WTC11 (cell line): ENCODE measurements at regions not wholly inside any gene's neighbourhood (a gene's known extent, or its start where the extent isn't known, plus 50 kb on each side); places are given as distances from the start of the nearest gene placed in this dataset.

ENCODE experiments used
- ATAC-seq: fragments of 200-7000 bp; cut with Tn5 transposase; 2 replicates; pipeline ENCODE4 v1.10.0; 2021; ENCODE audit warnings: mild to moderate bottlenecking, moderate library complexity
- CTCF ChIA-PET: fragments of 300-600 bp; sonication (Branson Sonifier 250); formaldehyde crosslinking; loops from one replicate; lab custom pipeline; 2021; ENCODE audit warnings: antibody characterized with exemption; lab: Charles Lee
- POLR2A ChIA-PET: fragments of 350-600 bp; sonication (Branson Sonifier 250); formaldehyde crosslinking; loops from one replicate; lab custom pipeline; 2021; ENCODE audit warnings: antibody characterized with exemption; lab: Charles Lee
- DNase-seq: peaks from one replicate; pipeline ENCODE4 v3.0.0; 2021; ENCODE audit warnings: low spot score
- H3K27ac Mint-ChIP-seq: 2 replicates; pipeline ENCODE4 v1.8.0; 2021; ENCODE audit warnings: mixed read lengths
- H3K27me3 Mint-ChIP-seq: 2 replicates; pipeline ENCODE4 v1.8.0; 2021; ENCODE audit warnings: low read depth, mild to moderate bottlenecking, moderate library complexity, mixed read lengths
- H3K36me3 Mint-ChIP-seq: 2 replicates; pipeline ENCODE4 v1.8.0; 2021; ENCODE audit warnings: mixed read lengths
- H3K4me1 Mint-ChIP-seq: 2 replicates; pipeline ENCODE4 v1.8.0; 2022; ENCODE audit warnings: mixed read lengths
- H3K4me3 Mint-ChIP-seq: 2 replicates; pipeline ENCODE4 v1.8.0; 2021; ENCODE audit warnings: mild to moderate bottlenecking, moderate library complexity, mixed read lengths
- H3K9me3 Mint-ChIP-seq: 2 replicates; pipeline ENCODE4 v1.8.0; 2021; ENCODE audit warnings: mixed read lengths
- ATF1 ChIP-seq: sonication (generic); formaldehyde crosslinking; IDR thresholded peaks from 2 replicates; pipeline ENCODE4 v1.8.1; 2023; ENCODE audit warnings: mild to moderate bottlenecking, moderate library complexity, missing genetic modification reagents
- CBFB ChIP-seq: sonication (generic); formaldehyde crosslinking; IDR thresholded peaks from 2 replicates; pipeline ENCODE4 v1.8.1; 2022; ENCODE audit warnings: mild to moderate bottlenecking, low read depth, missing genetic modification reagents
- ELF4 ChIP-seq: sonication (generic); formaldehyde crosslinking; IDR thresholded peaks from 2 replicates; pipeline ENCODE4 v1.8.1; 2022; ENCODE audit warnings: low read depth, mild to moderate bottlenecking, moderate library complexity, missing genetic modification reagents
- EMX1 ChIP-seq: fragments of 250-450 bp; sonication (Bioruptor Pico); IDR thresholded peaks from 2 replicates; pipeline ENCODE4 v1.8.0; 2021; ENCODE audit warnings: mild to moderate bottlenecking
- FOXK1 ChIP-seq: sonication (generic); formaldehyde crosslinking; IDR thresholded peaks from 2 replicates; pipeline ENCODE4 v1.8.0; 2022; ENCODE audit warnings: mild to moderate bottlenecking, moderate library complexity, missing genetic modification reagents
- FOXP1 ChIP-seq: sonication (generic); formaldehyde crosslinking; IDR thresholded peaks from 2 replicates; pipeline ENCODE4 v1.8.0; 2022; ENCODE audit warnings: missing genetic modification reagents, mild to moderate bottlenecking, moderate library complexity, borderline replicate concordance
- GABPB1 ChIP-seq: sonication (generic); formaldehyde crosslinking; IDR thresholded peaks from 2 replicates; pipeline ENCODE4 v1.8.1; 2023; ENCODE audit warnings: mild to moderate bottlenecking, missing genetic modification reagents
- MXD4 ChIP-seq: fragments of 250-450 bp; sonication (Bioruptor Pico); IDR thresholded peaks from 2 replicates; pipeline ENCODE4 v1.8.0; 2021; ENCODE audit warnings: mild to moderate bottlenecking, moderate library complexity, borderline replicate concordance
- NFYB ChIP-seq: sonication (generic); formaldehyde crosslinking; conservative IDR thresholded peaks from 2 replicates; pipeline ENCODE4 v1.8.0; 2022; ENCODE audit warnings: low read depth, missing genetic modification reagents
- NR1H2 ChIP-seq: sonication (generic); formaldehyde crosslinking; IDR thresholded peaks from 2 replicates; pipeline ENCODE4 v1.9.0; 2021; ENCODE audit warnings: mild to moderate bottlenecking, moderate library complexity, missing genetic modification reagents
- NR2C2 ChIP-seq: sonication (generic); formaldehyde crosslinking; IDR thresholded peaks from 2 replicates; pipeline ENCODE4 v1.8.0; 2022; ENCODE audit warnings: mild to moderate bottlenecking, missing genetic modification reagents
- NR3C1 ChIP-seq: sonication (generic); formaldehyde crosslinking; conservative IDR thresholded peaks from 2 replicates; pipeline ENCODE4 v1.8.1; 2023; ENCODE audit warnings: low read depth, mild to moderate bottlenecking, missing genetic modification reagents
- PRRX2 ChIP-seq: fragments of 250-450 bp; sonication (Bioruptor Pico); IDR thresholded peaks from 2 replicates; pipeline ENCODE4 v1.8.0; 2021; ENCODE audit warnings: mild to moderate bottlenecking
- SMAD3 ChIP-seq: sonication (generic); formaldehyde crosslinking; IDR thresholded peaks from 2 replicates; pipeline ENCODE4 v1.8.0; 2022; ENCODE audit warnings: missing genetic modification reagents, mild to moderate bottlenecking, borderline replicate concordance
- ZBTB21 ChIP-seq: sonication (generic); formaldehyde crosslinking; IDR thresholded peaks from 2 replicates; pipeline ENCODE4 v1.8.1; 2023; ENCODE audit warnings: mild to moderate bottlenecking, missing genetic modification reagents, borderline replicate concordance
- ZNF138 ChIP-seq: sonication (generic); formaldehyde crosslinking; conservative IDR thresholded peaks from 2 replicates; pipeline ENCODE4 v1.8.1; 2022; ENCODE audit warnings: mild to moderate bottlenecking, moderate library complexity, missing genetic modification reagents
- ZNF263 ChIP-seq: sonication (generic); formaldehyde crosslinking; IDR thresholded peaks from 2 replicates; pipeline ENCODE4 v1.8.1; 2022; ENCODE audit warnings: low read depth, mild to moderate bottlenecking, moderate library complexity, missing genetic modification reagents
- ZNF532 ChIP-seq: fragments of 250-450 bp; sonication (Bioruptor Pico); IDR thresholded peaks from 2 replicates; pipeline ENCODE4 v1.9.0; 2021; ENCODE audit warnings: mild to moderate bottlenecking, borderline replicate concordance
- TF ChIP-seq, protein P1 (sequence below): fragments of 250-450 bp; sonication (Bioruptor Pico); conservative IDR thresholded peaks from 2 replicates; pipeline ENCODE4 v1.9.0; 2021; ENCODE audit warnings: mild to moderate bottlenecking
- TF ChIP-seq, protein P2 (sequence below): sonication (generic); formaldehyde crosslinking; conservative IDR thresholded peaks from 2 replicates; pipeline ENCODE4 v1.8.1; 2023; ENCODE audit warnings: mild to moderate bottlenecking, low read depth, missing genetic modification reagents, moderate library complexity
- TF ChIP-seq, protein P3 (sequence below): fragments of 250-450 bp; sonication (Bioruptor Pico); IDR thresholded peaks from 2 replicates; pipeline ENCODE4 v1.9.0; 2021; ENCODE audit warnings: mild to moderate bottlenecking

DNA sequence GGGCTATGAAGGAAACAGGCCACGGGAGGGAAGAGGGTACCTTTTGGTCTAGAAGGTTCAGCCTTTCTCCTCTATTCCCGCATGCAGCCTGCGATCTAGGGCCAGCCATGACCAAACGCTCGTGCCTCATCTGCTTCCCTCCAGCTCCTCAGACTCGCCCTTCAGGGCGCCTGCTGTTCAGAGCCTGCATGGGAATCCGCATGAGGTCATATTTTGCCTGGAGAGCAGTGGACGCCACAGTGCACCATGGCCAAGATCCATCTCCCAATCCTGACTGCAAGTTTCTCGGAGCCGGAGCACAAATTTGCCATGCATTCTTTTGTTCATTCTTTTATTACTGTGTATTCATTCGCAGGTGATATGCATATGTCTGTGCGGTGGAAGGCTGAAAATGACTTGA, 608.1 kb downstream of the QKI start (continued):
- TF ChIP-seq ZNF532, result no peak
- no peak for TF ChIP-seq NFYB (CRISPR knock-in tag)
- no peak for TF ChIP-seq FOXP1 (CRISPR knock-in tag)
- TF ChIP-seq, protein P1, sequence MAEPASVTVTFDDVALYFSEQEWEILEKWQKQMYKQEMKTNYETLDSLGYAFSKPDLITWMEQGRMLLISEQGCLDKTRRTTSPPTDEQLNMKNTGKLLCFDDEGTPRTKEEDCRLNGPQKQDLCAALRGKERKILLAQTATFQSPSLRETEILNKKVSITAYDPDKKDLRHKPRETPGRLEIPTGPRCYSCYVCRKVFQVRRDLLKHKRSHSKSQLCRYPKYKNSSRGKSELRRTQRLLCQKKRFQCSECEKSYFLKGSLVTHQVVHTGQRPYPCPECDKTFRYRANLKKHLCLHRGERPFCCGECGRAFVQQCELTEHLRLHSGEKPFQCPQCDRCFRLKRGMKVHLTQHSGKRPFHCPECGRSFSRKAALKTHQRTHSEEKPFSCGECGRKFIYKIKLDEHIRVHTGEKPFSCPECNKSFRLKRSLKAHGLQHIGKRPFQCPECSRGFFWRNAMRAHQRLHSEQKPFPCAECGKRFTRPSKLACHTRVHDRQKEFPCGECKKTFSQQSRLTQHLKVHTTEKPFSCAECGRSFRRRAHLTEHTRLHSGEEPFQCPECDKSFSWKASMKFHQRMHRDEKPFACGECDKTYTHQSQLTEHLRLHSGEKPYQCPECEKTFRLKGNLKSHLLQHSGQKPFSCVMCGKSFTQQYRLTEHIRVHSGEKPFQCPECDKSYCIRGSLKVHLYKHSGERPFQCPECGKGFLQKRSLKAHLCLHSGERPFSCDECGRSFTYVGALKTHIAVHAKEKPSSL, result no peak

GRCh38 chr6:164021589-164022250, 607.2 kb downstream of the QKI start:
- ChIA-PET POLR2A (interaction anchor here (0.5 kb wide), 1 partner anchor 906 kb away, joined by 3 read pairs; no protein-coding TSS in a partner anchor), CTCF (no interaction called here)
- H3K9me3 Mint-ChIP-seq, result peaks cover 4% of the 10 kb centered on the region; the same call in 1 of the 2 replicates
- no peaks in the 10 kb centered on the region for H3K27me3 Mint-ChIP-seq
- TF ChIP-seq GABPB1 (CRISPR knock-in tag) (no peak), NR3C1 (no peak), ATF1 (CRISPR knock-in tag) (no peak)
- no peak overlapping the region for H3K27ac Mint-ChIP-seq
- no peak for ATAC-seq
- H3K4me1 Mint-ChIP-seq, result no peaks in the 10 kb centered on the region
- no peaks in the 10 kb centered on the region for H3K36me3 Mint-ChIP-seq
- no peak for DNase-seq
- H3K4me3 Mint-ChIP-seq, result no peak overlapping the region

DNA sequence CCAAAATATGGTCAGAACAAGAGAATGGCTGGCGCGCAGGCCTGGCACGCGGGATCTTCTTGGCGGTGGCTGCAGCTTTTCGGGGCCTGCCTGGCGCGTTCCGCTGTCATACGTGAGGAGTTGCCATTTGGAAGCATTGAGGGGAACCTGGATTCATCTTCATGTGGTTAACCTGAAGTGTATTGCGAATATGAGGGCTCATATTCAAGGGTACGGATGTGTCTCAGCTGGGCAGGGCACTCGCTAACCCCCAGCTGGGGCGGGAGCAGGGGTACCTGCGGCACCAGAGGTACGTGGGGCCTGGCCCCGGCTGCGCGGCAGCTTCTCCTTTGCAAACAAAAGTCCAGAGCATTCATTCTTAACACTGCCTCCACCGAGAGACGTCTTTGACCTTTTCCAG, 605.6 kb downstream of the QKI start:
- no peaks in the 10 kb centered on the region for H3K36me3 Mint-ChIP-seq
- H3K4me3 Mint-ChIP-seq, result no peak overlapping the region
- H3K4me1 Mint-ChIP-seq, result peaks cover 1% of the 10 kb centered on the region
- POLR2A ChIA-PET, result no interaction called here
- peaks cover 5% of the 10 kb centered on the region; the same call in 1 of the 2 replicates for H3K9me3 Mint-ChIP-seq
- CTCF ChIA-PET, result no interaction called here
- TF ChIP-seq, protein P1, result no peak
- no peak for TF ChIP-seq SMAD3 (CRISPR knock-in tag)
- TF ChIP-seq ZNF263, result no peak
- TF ChIP-seq, protein P2, sequence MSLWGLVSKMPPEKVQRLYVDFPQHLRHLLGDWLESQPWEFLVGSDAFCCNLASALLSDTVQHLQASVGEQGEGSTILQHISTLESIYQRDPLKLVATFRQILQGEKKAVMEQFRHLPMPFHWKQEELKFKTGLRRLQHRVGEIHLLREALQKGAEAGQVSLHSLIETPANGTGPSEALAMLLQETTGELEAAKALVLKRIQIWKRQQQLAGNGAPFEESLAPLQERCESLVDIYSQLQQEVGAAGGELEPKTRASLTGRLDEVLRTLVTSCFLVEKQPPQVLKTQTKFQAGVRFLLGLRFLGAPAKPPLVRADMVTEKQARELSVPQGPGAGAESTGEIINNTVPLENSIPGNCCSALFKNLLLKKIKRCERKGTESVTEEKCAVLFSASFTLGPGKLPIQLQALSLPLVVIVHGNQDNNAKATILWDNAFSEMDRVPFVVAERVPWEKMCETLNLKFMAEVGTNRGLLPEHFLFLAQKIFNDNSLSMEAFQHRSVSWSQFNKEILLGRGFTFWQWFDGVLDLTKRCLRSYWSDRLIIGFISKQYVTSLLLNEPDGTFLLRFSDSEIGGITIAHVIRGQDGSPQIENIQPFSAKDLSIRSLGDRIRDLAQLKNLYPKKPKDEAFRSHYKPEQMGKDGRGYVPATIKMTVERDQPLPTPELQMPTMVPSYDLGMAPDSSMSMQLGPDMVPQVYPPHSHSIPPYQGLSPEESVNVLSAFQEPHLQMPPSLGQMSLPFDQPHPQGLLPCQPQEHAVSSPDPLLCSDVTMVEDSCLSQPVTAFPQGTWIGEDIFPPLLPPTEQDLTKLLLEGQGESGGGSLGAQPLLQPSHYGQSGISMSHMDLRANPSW, result no peak
- TF ChIP-seq PRRX2 (CRISPR knock-in tag), result no peak
- no peak for TF ChIP-seq CBFB
- TF ChIP-seq, protein P3, sequence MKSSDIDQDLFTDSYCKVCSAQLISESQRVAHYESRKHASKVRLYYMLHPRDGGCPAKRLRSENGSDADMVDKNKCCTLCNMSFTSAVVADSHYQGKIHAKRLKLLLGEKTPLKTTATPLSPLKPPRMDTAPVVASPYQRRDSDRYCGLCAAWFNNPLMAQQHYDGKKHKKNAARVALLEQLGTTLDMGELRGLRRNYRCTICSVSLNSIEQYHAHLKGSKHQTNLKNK (CRISPR knock-in tag), result no peak
- TF ChIP-seq FOXK1 (CRISPR knock-in tag), result no peak
- no peak for TF ChIP-seq NR2C2 (CRISPR knock-in tag)
- no peak for TF ChIP-seq ZNF138
- no peak for TF ChIP-seq EMX1
- TF ChIP-seq ELF4 (CRISPR knock-in tag), result no peak
- no peak for TF ChIP-seq NR1H2 (CRISPR knock-in tag)
- no peak for TF ChIP-seq MXD4
- TF ChIP-seq ZBTB21 (CRISPR knock-in tag), result no peak
- TF ChIP-seq, all 79 proteins: peak for 0
- ATAC-seq (no peak), DNase-seq (no peak)
- Mint-ChIP-seq H3K27ac (no peak overlapping the region), H3K27me3 (no peaks in the 10 kb centered on the region)
